T-helper 1 cell treated with Interleukin-12 subunit alpha and Interleukin-12 subunit beta and Interleukin-4 antibody, amounts not matched to agents 30 ng/mL and 1 ng/mL, for 36 hours (primary cell): ENCODE measurements at regions not wholly inside any gene's neighbourhood (a gene's known extent, or its start where the extent isn't known, plus 50 kb on each side); places are given as distances from the start of the nearest gene placed in this dataset.
"Not testable (repeated sequence)": the region's sequence is repeated elsewhere in the genome, so short reads cannot be mapped to it uniquely, and the experiment has no call there.

Experiments
- intact Hi-C: fragments of 100-400 bp; cut with micrococcal nuclease; formaldehyde crosslinking; loops from one replicate; pipeline ENCODE4 v1.15.1; 2024

GRCh38 chr2:47964277-47964676, 58.0 kb upstream of the FBXO11 start:
- intact Hi-C loops, result no loop called here

- intact Hi-C loops, result no loop called here
These were observed 58.6 kb upstream of the FBXO11 start for GRCh38 chr2:47964722-47965434.

GRCh38 chr2:47976728-47977127, 70.4 kb upstream of the FBXO11 start:
- intact Hi-C loops, result not testable (repeated sequence)

- intact Hi-C loops, result no loop called here
These were observed 77.7 kb upstream of the FBXO11 start for GRCh38 chr2:47984041-47984440.

GRCh38 chr2:47990503-47990902, 84.2 kb upstream of the FBXO11 start:
- intact Hi-C loops, result no loop called here

GRCh38 chr2:47992671-47993070, 86.4 kb upstream of the FBXO11 start:
- intact Hi-C loops, result no loop called here

- intact Hi-C loops, result no loop called here
These were observed 90.5 kb upstream of the FBXO11 start for GRCh38 chr2:47996808-47997207.

- intact Hi-C loops, result no loop called here
These were observed 93.2 kb upstream of the FBXO11 start for GRCh38 chr2:47999512-47999911.

GRCh38 chr2:48001498-48001897, 95.2 kb upstream of the FBXO11 start:
- intact Hi-C loops, result no loop called here

- intact Hi-C loops, result no loop called here
These were observed 99.8 kb upstream of the FBXO11 start for GRCh38 chr2:48006094-48006493.

- intact Hi-C loops, result no loop called here
These were observed 101.5 kb upstream of the FBXO11 start for GRCh38 chr2:48007699-48008268.

- intact Hi-C loops, result no loop called here
These were observed 103.0 kb upstream of the FBXO11 start for GRCh38 chr2:48009256-48009655.

GRCh38 chr2:48015421-48015820, 109.1 kb upstream of the FBXO11 start:
- intact Hi-C loops, result no loop called here

DNA sequence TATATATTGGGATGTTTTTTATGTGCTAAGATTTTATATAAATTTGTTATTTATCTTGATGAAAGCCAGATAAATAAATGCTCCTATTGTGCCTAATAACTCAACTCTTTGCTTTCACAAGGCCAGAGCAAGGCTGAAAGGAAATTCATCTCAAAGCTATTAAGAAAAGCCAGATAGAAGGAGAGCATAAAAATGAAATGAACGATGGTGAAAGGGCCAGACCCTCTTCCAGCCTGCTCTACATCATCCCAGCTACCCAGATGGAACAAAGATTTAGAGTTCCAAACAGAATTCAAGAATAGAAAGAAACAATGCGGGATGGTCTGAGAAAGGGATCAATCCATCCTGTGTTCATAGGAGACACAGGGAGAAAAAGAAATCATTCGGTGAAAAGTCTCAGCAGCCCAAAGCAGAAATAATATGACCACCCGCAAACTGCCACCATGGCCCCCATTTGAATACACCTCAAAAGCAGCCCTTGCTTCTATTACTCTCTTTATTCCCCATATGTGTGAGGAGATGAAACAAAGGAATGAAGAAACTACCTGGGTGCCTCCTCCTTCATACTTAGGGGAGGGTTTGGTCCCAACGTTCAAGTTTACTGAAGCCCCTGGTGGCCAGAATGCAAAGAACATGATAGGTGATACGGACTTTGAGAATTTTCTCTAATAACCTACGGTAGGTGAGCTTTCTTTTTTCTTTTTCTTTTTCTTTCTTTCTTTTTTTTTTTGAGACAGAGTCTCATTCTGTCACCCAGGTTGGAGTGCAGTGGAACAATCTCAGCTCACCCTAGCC, 110.1 kb upstream of the FBXO11 start:
- intact Hi-C loops, result no loop called here

DNA sequence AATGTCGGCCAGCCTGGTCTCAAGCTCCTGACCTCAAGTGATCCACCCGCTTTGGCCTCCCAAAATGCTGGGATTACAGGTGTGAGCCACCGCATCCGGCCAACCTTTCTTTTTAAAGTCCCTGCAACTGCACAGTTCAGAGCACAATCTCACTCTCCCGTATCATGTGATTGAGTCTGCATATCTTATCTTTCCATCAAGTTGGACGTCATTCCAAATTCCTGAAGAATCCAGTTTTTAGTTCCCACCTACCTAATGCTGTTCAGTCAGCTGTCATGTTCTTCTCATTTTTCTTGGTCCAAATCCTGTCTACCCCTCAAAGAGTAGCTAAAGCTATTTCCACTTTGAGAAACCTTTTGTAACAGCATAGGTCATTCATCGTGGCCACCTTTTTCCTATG, 110.8 kb upstream of the FBXO11 start:
- intact Hi-C loops, result no loop called here

- intact Hi-C loops, result no loop called here
These were observed 112.2 kb upstream of the FBXO11 start for GRCh38 chr2:48018480-48018879.

DNA sequence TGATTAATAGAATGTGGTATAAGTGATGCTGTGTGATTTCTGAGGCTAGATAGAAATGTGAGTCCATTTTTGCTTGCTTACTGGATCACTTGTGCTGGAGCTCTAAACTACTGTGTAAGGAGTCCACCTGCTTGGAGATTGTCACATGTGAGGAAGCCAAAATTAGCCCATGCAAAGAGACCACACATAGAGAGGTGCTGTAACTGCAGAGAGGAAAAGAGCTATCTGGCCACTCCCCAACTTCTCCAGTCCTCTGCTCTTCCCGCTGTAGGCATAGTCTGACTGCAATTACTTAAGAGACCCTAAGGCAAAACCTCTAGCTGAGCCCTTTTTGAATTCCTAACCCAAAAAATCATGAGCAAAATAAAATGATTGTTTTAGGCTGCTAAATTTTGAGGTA, 120.6 kb upstream of the FBXO11 start:
- intact Hi-C loops, result no loop called here

- intact Hi-C loops, result no loop called here
These were observed 126.5 kb upstream of the FBXO11 start for GRCh38 chr2:48032765-48033164.

- intact Hi-C loops, result no loop called here
These were observed 128.0 kb upstream of the FBXO11 start for GRCh38 chr2:48034295-48034694.

GRCh38 chr2:48036312-48036711, 130.0 kb upstream of the FBXO11 start:
- intact Hi-C loops, result no loop called here

DNA sequence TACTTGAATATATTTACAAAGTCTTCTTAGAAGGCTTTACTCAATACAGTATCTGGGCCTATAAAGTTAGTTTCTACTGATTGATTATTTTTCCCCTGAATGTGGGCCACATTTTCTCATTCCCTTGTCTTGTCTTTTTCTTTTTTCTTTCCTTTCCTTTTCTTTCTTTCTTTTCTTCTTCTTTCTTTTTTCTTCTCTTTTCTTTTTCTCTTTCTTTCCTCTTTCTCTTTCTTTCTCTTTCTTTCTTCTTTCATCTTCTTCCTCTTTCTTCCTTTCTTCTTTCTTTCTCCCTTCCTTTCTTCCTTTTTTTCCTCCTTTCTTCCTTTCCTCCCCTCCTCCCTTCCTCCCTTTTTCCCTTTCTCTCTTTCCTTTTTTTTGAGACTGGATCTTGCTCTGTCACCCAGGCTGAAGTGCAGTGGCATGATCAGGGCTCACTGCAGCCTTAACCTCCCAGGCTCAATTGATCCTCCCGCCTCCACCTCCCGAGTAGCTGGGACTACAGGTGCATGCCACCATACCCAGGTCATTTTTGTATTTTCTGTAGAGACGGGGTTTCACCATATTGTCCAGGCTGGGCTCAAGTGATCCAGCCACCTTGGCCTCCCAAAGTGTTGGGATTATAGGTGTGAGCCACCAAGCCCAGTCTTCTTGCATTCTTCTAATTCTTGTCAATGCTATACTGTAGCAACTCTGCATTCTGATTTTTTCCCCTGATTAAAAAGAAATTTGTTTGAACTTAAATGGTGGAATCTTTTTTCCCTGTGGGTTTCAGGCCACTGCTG, 133.1 kb upstream of the FBXO11 start:
- intact Hi-C loops, result no loop called here
